Activated CD4-positive, CD25-positive, alpha-beta regulatory T cell treated with anti-CD3 and anti-CD28 coated beads, Interleukin-2, amount 50 U/mL, for 16 hours (primary cell): ENCODE measurements at regions not wholly inside any gene's neighbourhood (a gene's known extent, or its start where the extent isn't known, plus 50 kb on each side); places are given as distances from the start of the nearest gene placed in this dataset.
A peak's percentile ranks its signal among the peaks of the same experiment; 100 is the strongest.

Source experiments
- DNase-seq: peaks from one replicate; pipeline ENCODE4 v3.0.0-alpha.2; 2020; ENCODE audit warnings: low read depth, low spot score

- peak; percentile 42 for DNase-seq
Observed at GRCh38 chr3:59450946-59451763, 401.3 kb upstream of the CFAP20DC start.

- no peak for DNase-seq
Observed at GRCh38 chr3:59450437-59450836, 400.6 kb upstream of the CFAP20DC start.

- DNase-seq, result no peak
Observed at GRCh38 chr3:59446775-59447465, 397.1 kb upstream of the CFAP20DC start.

DNA sequence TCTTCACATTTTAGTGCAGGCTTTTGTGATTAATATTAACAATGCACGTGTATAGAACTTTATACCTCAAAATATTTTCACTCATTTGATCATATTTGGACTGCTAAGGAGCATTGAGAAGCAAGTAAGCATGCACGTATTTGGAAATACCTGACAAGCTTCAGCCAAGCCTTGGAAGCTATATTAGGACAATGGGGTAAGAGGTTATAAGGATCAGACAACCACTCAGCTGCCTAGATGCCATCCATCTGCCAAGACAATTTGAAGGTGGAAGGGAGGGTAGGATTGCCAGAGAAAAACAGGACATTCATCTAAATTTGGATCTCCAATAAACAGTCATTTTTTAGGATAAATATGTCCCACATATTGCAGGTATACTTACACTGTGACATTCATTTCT, 394.9 kb upstream of the CFAP20DC start:
- no peak for DNase-seq

DNA sequence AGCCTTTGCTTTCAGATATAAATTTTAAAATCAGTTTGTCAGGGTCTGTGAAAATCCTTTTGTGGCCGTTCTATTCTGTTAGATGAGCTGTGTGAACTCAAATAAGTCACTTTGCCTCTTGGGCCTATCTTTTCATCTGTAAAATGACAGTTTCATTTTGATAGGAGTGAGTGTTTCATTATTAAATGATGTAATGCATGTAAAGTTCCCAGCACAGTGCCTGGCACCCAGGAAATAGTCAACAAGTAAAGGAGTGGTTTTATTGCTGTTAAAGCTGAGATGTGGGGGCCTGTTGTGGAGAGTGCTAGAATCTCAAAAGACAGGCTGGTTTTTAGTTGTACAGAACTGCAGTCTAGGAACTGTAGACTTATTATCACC, 394.5 kb upstream of the CFAP20DC start:
- DNase-seq, result no peak

DNA sequence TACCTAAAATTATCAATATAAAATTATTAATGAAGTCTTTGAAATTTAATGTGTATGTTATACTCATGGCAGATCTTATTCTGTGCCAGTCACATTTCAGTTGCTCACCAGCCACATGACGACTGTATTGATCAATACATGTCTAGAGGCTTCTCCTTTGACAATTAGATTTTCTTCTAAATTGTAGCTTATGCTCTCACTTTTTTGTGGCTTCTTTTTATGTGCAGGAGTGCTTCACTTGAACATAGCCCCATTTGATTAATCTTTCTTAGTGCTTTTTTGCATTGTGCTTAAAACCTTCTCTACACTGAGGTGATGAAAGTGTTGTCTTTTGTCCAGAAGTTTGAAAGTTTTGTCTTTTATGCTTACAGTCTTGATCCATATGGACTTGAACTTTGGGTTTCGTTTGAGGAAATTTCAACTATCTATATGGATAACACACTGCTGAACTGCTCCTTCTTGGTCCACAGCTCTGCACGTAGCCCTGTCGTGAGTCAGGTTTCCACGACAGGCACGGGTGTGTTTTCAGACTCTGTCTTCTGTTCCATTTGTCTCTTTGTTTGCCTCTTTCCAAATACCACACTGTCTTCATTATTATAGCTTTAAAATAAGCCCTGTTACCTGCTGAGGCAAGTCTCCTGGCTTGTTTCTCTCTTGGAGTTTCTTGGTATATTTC, 393.9 kb upstream of the CFAP20DC start:
- DNase-seq, result no peak

GRCh38 chr3:59442046-59442445, 392.2 kb upstream of the CFAP20DC start:
- DNase-seq, result no peak

GRCh38 chr3:59440285-59441028, 390.6 kb upstream of the CFAP20DC start:
- no peak for DNase-seq

GRCh38 chr3:59438492-59438891, 388.7 kb upstream of the CFAP20DC start:
- DNase-seq, result no peak

GRCh38 chr3:59436164-59436958, 386.5 kb upstream of the CFAP20DC start:
- no peak for DNase-seq

GRCh38 chr3:59433546-59433945, 383.7 kb upstream of the CFAP20DC start:
- no peak for DNase-seq

DNA sequence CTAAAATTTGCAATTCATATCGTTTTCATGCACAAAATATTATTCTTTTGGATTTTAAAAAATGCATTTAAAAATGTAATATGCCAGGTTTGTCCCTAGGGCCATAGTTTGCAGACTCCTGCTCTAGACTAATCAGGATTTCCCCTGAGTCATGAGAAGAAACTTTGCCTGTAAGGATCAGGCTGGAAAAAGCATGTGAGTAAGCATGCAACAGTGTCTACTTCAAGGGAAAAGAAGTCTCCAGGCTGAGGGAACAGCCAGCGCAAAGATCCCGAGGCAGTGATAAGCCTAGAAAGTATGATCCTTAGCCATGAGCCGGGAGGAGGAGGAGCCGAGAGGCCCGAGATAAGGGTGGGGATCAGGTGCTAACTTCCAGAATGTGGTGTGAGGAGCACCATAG, 382.8 kb upstream of the CFAP20DC start:
- no peak for DNase-seq

DNA sequence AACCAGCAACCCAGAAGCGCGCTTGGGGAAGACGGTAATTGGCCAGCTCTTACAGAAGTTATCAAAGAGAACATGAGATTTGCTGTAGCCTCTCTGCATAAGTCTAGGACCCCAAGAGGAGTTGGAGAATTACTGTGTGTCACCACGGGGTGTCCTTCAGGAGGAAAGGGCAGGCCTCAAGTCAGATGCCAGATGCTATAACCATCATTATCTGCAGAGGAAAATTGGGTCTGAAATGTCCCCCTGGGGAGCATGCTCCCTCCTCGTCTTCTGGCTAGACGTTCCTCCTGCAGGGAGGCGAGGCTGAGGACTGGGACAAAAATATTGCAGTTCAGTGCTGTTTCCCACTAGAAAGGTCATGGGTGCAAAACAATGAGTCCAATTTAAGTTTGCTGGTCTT, 380.5 kb upstream of the CFAP20DC start:
- no peak for DNase-seq

GRCh38 chr3:59429198-59429597, 379.4 kb upstream of the CFAP20DC start:
- DNase-seq, result no peak

DNA sequence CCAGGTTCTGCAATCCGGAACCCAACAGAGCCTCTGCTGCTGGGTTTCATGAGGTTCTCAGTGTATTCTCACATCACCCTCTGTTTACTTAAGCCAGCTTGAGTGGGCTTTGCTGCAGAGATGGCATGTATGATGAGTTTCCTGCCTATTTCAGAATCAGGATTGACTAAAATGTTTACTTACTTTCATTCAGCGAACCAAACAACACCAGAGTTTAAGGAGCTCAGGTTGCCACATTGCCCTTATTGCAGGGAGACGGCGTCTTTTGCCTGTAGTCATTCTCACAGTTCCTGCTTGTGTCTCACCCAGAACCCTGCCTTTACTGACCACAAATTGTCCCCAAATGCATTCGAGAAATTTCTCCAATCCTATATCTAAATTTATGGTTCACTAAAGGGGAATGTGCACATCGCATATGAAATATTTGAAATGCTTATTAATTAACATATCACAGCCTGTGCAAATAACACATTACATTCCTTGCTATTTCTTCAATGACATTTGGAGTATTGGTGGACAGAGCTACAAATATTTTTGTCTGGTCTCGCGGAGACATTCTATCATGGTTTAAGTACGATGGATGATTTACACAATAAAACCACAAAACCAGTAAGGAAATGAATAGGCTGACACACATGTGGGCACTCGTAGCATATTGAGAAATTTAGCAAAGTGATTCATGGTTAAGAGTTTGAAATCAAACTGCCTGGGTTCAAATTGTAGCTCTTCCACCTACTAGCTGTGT, 377.2 kb upstream of the CFAP20DC start:
- no peak for DNase-seq

GRCh38 chr3:59425942-59426341, 376.1 kb upstream of the CFAP20DC start:
- DNase-seq, result peak; percentile 28

DNA sequence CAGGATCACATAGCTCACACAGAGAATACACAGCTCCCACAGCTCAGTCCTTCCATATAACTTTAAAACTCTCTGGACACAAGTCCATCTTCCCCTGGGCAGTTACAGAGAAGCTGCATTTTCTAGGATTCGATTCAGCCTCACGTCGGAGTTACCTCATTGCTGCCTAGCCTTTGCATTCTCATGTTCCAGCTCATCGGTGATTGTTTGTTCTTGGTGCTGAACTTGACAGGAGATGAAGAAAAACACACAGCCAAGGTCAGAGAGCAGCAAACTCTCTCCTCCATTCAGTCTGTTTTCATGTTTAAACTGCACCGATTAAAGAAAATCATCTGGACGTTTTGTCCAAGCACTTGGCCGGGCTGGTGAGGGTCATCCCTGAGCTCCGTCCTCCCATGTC, 375.5 kb upstream of the CFAP20DC start:
- DNase-seq, result no peak

DNA sequence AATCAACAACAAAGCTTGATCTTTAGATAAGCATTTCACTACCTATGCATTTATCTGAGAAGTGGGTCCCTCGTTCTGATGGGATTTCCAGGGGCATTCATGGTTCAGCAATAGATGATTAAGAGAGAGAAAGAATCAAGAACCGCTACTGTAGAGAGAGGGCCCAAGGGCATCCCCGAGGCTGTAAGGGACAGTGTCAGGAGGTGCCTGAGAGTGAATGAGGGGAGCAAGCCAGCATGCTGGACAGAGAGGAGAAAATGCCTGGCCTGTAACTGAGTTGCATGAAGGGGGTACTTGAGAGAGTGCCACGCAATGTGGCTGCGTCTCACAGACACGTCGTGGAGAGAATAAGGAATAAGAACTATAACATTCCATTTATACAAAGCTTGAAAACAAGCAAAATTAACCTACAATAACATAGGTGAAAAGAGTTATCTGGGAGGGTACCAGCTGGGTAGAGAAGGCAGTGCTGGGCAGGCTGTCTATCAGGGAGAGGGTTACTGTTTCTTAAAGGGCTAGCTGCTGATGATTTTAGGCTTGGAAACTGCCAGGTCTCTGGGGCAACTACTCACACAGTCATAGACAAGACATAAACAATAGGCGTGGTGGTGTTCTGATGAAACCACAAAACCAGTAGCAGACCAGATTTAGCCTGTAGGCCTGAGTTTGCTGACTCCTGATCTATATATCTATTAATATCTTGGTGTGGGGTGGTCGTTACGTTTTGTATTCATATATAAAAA, 374.6 kb upstream of the CFAP20DC start:
- DNase-seq, result no peak

DNA sequence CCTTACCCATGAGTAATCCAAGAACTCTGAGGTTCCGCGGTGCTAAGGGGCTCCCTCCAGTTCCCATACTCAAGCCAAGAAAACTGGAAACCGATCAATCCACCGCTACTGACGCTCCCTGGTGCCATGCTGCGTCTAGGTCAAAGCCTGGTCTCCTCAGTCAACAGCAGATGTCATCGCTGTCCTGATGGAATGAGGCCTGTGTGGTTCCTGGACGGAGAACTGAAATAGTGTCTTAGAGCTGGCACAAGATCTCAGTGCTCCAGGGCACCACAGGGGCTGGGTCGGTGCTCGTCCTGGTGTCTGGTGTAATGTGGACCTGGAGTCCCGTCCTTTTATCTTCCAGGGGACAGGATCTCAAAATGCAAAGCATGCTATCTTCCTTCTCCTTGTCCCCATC, 373.9 kb upstream of the CFAP20DC start:
- no peak for DNase-seq

DNA sequence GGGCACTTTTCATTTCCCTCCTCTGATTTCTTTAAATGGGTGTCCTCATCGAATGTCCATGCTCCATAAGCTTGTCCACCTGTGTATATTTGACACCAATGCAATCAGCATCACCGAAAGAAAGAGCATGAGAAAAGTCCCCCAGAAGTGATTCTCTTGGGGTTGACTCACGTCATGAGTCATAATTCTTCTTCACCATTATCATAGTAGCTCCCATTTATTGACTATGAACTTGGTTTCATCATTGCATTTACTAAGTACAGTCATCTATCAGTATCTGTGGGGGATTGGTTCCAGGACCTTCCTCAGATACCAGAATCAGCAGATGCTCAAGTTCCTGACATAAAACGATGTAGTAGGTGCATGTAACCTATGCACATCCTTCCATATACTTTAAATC, 372.5 kb upstream of the CFAP20DC start:
- DNase-seq, result no peak
